GM19239 (cell line): ENCODE measurements at regions not wholly inside any gene's neighbourhood (a gene's known extent, or its start where the extent isn't known, plus 50 kb on each side); places are given as distances from the start of the nearest gene placed in this dataset.

Source experiments
- DNase-seq: peaks from one replicate; pipeline ENCODE4 v3.0.0; 2011; ENCODE audit warnings: low spot score; ENCODE audit not compliant: insufficient read length
- FAIRE-seq: peaks from 2 replicates; lab custom pipeline; 2011; peaks lifted over from hg19 to GRCh38; lab: Jason Lieb, UNC

GRCh38 chr10:130453721-130454542 lies 317.7 kb downstream of the GLRX3 start:
- no peak for FAIRE-seq
- DNase-seq, result no peak

DNA sequence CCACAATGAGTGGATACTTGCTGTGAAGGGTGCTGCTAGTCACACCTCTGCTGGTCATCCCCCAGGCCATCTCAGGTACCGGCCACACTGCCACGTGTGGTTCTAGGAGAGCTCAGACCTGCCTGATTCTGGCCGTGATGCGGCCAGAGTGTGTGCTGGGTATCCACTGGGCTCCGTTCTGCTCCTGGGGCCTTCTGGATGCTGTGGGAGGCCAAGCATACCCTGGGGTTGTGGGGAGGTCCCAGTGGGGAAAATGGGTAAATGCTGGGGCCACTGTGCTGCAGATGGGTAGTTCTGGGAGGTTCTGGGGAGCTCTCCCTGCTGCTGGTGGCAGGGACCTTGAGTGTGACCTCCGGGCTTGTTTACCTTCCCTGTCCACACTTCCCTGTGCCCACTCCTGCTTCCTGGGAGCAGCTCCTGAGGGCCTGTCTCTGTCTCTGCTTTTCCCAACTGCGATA lies 318.4 kb downstream of the GLRX3 start:
- FAIRE-seq (no peak), DNase-seq (no peak)

GRCh38 chr10:130455111-130455695 lies 319.0 kb downstream of the GLRX3 start:
- FAIRE-seq (no peak), DNase-seq (no peak)

GRCh38 chr10:130455791-130456190 lies 319.6 kb downstream of the GLRX3 start:
- FAIRE-seq, result no peak

GRCh38 chr10:130456616-130457015 lies 320.4 kb downstream of the GLRX3 start:
- DNase-seq, result no peak
- FAIRE-seq, result no peak

More at GRCh38 chr10:130455791-130456190, 319.6 kb downstream of the GLRX3 start:
- DNase-seq, result no peak

GRCh38 chr10:130458509-130458908 lies 322.3 kb downstream of the GLRX3 start:
- FAIRE-seq (no peak), DNase-seq (no peak)

- FAIRE-seq, result no peak
- no peak for DNase-seq
These were observed 322.8 kb downstream of the GLRX3 start for GRCh38 chr10:130459011-130459410.

DNA sequence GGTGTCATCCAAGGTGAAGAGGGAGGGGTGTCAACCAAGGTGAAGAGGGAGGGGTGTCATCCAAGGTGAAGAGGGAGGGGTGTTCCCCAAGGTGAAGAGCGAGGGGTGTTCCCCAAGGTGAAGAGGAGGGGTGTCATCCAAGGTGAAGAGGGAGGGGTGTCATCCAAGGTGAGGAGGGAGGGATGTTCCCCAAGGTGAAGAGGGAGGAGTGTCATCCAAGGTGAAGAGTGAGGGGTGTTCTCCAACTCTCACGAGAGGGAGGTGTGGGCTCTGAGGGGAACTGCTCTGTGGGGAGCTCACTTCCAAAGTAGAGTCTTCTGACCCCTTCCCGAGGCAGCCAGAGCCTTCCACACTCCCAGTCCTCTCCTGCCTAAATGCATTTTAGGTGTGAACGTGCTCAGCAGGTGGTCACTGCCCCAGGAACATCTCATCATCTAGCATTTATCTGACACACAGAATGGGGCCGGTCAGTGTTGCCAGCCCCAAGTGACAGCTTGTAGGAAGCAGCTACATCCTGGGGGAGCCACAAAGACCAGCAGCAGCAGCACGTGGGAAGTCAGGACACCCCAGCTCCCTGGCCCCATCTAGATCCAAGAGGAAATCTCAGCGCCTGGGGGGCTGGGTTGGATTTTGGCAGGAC lies 323.8 kb downstream of the GLRX3 start:
- FAIRE-seq, result no peak
- no peak for DNase-seq

DNA sequence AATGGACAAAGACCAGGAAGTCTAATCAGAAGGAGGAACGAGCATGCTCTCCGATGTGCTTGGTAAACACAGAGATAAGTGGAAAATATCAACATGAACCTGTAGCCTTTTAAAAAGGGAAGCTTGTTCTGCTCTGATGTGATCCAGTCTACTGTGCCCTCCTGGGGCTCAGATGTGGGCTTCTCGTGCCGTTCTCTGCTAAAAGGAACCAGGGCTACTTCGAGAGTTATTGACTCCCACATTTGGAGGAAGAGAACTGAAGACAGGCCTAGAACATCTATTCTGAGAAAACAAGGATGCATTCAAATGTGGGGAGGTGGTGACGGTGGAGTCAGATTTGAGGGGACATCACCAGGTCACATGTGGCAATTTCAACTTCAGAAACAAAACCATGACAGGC lies 325.4 kb downstream of the GLRX3 start:
- DNase-seq (no peak), FAIRE-seq (no peak)

GRCh38 chr10:130463104-130463875 lies 327.1 kb downstream of the GLRX3 start:
- FAIRE-seq, result no peak
- DNase-seq, result no peak

GRCh38 chr10:130463876-130464364 lies 327.7 kb downstream of the GLRX3 start:
- DNase-seq (no peak), FAIRE-seq (no peak)

DNA sequence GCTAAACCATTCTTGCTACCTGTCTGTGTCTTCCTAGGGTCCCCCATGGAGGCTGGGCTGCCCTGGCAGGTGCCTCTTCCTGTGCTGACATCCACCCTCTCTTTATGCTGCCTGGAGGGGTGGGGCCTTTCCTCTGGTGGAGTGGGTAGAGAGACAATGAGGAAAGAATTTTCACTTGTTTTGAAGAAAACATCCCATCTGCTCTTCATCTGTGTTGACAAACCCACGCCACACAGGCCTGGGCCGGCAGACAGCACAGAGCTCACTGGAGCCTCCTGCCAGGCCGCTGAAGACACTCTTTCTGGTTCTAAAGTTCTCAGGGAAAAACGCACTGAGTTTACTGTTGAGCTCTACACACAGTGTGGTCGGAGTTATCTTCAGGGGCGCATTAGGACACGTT lies 328.2 kb downstream of the GLRX3 start:
- FAIRE-seq (no peak), DNase-seq (no peak)

- FAIRE-seq (no peak), DNase-seq (no peak)
These were observed 330.2 kb downstream of the GLRX3 start for GRCh38 chr10:130466271-130466997.

GRCh38 chr10:130470286-130470685 lies 334.1 kb downstream of the GLRX3 start:
- FAIRE-seq (no peak), DNase-seq (no peak)

- no peak for FAIRE-seq
- DNase-seq, result no peak
These were observed 334.8 kb downstream of the GLRX3 start for GRCh38 chr10:130470973-130471372.

DNA sequence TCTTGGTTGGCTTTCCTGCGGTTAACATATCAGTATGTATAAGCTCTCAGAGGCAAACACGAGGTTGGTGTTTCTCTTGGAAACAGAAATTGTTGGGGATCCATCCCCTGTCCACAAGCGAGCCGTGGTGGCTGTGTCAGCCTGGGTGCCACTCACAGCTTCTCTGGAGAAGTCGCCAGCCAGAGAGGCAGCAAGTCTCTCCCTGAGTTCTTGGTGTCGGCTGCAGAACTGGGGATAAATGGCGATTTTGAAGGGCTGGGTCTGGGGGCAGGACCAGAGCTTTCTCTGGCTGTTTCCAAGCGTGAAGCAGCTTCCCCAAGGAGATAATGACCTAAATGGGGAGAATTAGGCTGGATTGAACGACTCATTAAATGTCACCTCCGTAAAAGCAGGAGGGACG lies 335.3 kb downstream of the GLRX3 start:
- FAIRE-seq (no peak), DNase-seq (no peak)

DNA sequence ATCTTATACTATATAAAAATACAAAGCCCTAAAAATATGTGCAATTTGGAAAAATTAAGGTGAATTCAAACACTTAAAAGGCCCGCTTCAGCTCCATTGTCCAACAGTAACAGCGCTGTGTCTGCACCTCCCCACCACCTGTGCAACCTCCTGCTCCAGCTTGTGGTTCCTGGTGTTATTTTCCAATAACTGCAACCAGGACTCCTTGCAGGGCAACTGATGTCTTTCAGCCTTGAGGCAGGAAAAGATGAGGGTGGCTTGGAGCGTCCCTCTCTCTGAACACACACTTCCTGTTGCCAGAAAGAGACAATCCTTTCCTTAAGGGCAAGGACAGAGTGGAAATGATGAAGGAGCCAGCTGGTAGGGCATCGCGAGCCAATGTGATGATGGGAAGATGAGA lies 336.0 kb downstream of the GLRX3 start:
- no peak for FAIRE-seq
- no peak for DNase-seq

DNA sequence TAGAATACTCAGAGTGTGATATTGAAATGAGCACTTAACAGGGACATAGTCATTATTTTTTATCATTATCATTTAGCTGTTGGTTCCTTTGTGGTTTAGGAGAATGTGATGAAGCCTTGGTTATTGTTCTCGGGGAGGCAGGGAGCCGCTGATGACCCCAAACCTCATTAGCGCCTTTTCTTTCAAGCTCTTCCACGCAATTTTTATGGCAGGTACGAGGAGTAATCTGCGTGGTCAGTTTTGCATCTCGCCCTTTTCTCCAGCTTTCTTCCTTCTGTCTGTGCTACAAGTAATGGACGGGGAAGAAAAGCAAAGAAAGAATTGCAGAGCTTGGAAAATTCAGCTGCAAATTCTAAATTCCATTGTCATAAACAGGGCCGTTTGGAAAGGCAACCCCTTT lies 338.4 kb downstream of the GLRX3 start:
- DNase-seq, result no peak
- FAIRE-seq, result no peak

- FAIRE-seq, result no peak
- DNase-seq, result no peak
These were observed 341.2 kb downstream of the GLRX3 start for GRCh38 chr10:130477360-130477759.

DNA sequence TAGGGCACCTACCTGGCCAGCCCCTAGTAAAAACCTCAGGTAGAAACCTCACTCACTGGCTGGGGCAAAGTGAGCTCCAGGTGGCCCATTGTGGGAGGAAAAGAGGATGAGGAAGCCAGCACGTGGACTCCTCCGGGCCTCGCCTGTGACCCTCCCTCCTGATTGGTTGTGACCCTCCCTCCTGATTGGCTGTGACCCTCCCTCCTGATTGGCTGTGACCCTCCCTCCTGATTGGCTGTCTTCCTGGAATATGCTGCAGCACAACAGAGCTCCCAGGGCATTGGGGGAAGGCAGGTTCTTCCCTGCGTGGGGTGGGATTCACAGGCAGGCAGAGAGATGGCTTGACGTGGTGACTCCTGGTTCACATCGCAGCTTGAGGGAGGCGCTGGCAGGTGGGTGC lies 343.0 kb downstream of the GLRX3 start:
- FAIRE-seq (no peak), DNase-seq (no peak)
